ENCODE measurements at regions not wholly inside any gene's neighbourhood (a gene's known extent, or its start where the extent isn't known, plus 50 kb on each side); places are given as distances from the start of the nearest gene placed in this dataset.

GRCh38 chr1:5664906-5665875 lies 327.0 kb downstream of the NPHP4 start:
- no peak for DNase-seq
- Mint-ChIP-seq H3K27ac (ENCODE audit: unreplicated experiment) (no peak overlapping the region), H3K9me3 (ENCODE audit: low read depth, unreplicated experiment) (no peaks in the 10 kb centered on the region), H3K4me3 (ENCODE audit: low read depth, unreplicated experiment) (no peak overlapping the region), H3K27me3 (ENCODE audit: unreplicated experiment) (peaks cover 44% of the 10 kb centered on the region), H3K36me3 (ENCODE audit: insufficient read depth, unreplicated experiment) (peaks cover 5% of the 10 kb centered on the region), H3K4me1 (ENCODE audit: low read depth, unreplicated experiment) (no peaks in the 10 kb centered on the region)
- BruUV-seq (replicated peaks), result no TSS peak
- intact Hi-C loops (cut with micrococcal nuclease; ENCODE audit: unreplicated experiment), result no loop called here
- CTCF ChIA-PET, result no interaction called here
- TF ChIP-seq CTCF (IDR thresholded peaks at IDR 0.05; ENCODE audit: unreplicated experiment), result no peak

- intact Hi-C loops (cut with micrococcal nuclease; ENCODE audit: unreplicated experiment), result no loop called here
- Mint-ChIP-seq H3K9me3 (ENCODE audit: low read depth, unreplicated experiment) (no peaks in the 10 kb centered on the region), H3K27ac (ENCODE audit: unreplicated experiment) (no peak overlapping the region), H3K4me3 (ENCODE audit: low read depth, unreplicated experiment) (no peak overlapping the region), H3K4me1 (ENCODE audit: low read depth, unreplicated experiment) (no peaks in the 10 kb centered on the region), H3K36me3 (ENCODE audit: insufficient read depth, unreplicated experiment) (peaks cover 5% of the 10 kb centered on the region), H3K27me3 (ENCODE audit: unreplicated experiment) (peaks cover 39% of the 10 kb centered on the region)
- BruUV-seq (replicated peaks), result no TSS peak
- no peak for DNase-seq
- no peak for TF ChIP-seq CTCF (IDR thresholded peaks at IDR 0.05; ENCODE audit: unreplicated experiment)
- CTCF ChIA-PET, result no interaction called here
These were observed 328.0 kb downstream of the NPHP4 start for GRCh38 chr1:5664081-5664768.

DNA sequence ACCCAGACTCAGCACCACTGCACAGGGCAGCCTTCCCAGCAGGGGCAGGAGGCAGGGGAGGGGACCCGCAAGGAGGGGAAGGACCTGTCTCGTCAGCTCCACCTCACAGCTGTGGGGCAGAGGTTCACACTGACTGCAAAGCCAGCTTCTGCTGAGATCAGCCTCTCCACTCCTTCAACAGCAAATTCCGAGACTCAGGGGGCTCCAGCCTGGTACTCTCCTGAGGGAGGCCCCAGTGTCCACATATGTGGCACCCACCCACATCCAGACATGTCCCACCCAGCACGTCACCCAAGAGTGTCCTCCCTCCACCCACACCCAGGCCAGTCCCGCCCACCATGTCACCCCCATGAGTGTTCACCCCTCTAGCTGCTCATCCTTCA lies 329.5 kb downstream of the NPHP4 start:
- CTCF ChIA-PET, result no interaction called here

More for the DNA sequence above, 329.5 kb downstream of the NPHP4 start:
- Mint-ChIP-seq H3K27me3 (ENCODE audit: unreplicated experiment) (peaks cover 24% of the 10 kb centered on the region), H3K4me1 (ENCODE audit: low read depth, unreplicated experiment) (no peaks in the 10 kb centered on the region), H3K27ac (ENCODE audit: unreplicated experiment) (no peak overlapping the region), H3K9me3 (ENCODE audit: low read depth, unreplicated experiment) (no peaks in the 10 kb centered on the region), H3K4me3 (ENCODE audit: low read depth, unreplicated experiment) (no peak overlapping the region), H3K36me3 (ENCODE audit: insufficient read depth, unreplicated experiment) (peaks cover 5% of the 10 kb centered on the region)
- DNase-seq, result no peak
- intact Hi-C loops (cut with micrococcal nuclease; ENCODE audit: unreplicated experiment), result no loop called here
- TF ChIP-seq CTCF (IDR thresholded peaks at IDR 0.05; ENCODE audit: unreplicated experiment), result no peak
- no TSS peak for BruUV-seq (replicated peaks)
